ENCODE measurements at regions not wholly inside any gene's neighbourhood (a gene's known extent, or its start where the extent isn't known, plus 50 kb on each side); places are given as distances from the start of the nearest gene placed in this dataset.
"Not testable (repeated sequence)": the region's sequence is repeated elsewhere in the genome, so short reads cannot be mapped to it uniquely, and the experiment has no call there.

DNA sequence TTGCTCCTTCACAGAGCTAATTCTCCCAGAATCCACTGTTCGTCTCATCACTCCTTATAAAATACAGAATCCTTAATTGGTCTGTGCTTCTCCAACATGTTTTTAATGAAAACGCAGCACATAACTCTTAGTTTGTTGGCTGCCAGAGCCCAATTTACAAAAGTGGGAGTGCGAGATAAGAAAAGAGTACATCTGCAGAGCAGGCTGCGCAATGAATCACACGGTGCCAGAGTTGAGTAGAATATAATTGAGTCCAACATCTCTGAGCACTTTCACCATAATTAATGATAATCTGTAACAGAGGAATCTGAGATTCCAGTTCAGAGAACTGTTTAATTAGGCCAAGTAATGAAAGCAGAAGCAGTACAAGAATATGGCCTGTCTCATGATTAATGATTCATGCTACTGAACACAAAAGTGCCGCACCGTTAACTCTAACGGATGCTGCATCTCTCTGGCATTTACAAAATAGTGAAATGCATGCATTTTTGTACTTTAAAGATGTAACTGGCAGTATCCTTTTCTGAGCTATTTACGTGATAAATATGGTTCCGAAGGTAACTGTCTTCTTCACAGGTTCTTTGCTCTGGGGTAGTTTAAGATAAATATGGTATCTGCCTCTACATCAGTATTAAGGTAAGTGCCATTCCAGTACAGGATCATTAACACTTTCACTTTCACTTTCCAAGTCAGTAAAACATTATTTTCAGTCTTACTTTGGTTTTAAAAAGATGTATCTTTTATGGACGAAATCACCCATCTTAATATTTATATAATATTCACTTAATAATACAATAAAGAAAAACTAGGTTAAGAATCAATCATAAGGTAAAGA lies 785.6 kb downstream of the NR4A2 start:
- DNase-seq (ENCODE audit: low read depth in 2 of 2) = no peak

DNA sequence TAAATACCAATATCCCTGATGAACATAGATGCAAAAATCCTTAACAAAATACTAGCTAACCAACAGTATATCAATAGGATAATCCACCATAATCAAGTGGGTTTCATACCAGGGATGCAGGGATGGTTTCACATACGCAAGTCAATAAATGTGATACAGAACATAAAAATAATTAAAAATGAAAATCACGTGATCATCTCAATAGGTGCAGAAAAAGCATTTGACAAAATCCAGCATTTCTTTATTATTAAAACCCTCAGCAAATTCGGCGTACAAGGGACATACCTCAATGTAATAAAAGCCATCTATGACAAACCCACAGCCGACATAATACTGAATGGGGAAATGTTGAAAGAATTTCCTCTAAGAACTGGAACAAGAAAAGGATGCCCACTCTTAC lies 793.5 kb downstream of the NR4A2 start:
- not testable (repeated sequence) for DNase-seq (ENCODE audit: low read depth in 2 of 2)

DNA sequence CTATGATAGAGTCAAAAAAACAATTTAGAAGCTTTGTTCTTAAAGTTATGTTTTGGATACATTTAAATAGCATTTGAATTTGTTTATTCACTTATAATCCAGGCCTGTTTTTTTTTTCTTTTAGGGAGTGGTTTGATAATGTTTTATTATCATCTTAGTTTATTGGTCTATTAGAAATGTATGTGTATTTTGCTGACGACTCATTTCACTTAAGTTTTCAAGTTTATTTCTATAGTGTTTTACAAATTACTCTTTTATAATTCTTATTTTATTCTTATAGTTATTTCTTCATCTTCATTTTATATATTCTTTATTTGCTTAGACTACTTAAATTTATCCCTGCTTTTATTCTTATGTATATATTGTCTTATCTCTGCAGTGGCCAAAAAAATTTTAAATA lies 804.5 kb downstream of the NR4A2 start:
- DNase-seq (ENCODE audit: low read depth in 2 of 2) = no peak

DNA sequence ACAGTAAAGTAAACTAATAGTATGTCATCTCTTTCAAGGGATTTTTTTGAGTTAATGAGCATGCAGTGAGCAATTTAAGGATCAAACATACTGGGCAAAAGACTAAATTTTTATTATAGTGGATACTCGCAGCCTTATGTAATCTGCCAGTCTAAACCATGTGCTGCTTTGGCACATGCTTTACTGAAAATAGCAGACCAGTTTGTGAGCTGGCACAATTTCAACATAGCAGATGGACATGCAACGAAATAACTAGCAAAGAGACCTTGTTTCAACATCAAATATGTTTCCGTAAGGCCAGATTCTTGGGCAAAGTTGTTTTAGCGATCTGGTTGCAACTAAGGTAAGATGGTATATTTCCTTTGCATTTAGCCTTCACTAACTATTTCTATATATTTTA lies 807.3 kb downstream of the NR4A2 start:
- no peak for DNase-seq (ENCODE audit: low read depth in 2 of 2)

DNA sequence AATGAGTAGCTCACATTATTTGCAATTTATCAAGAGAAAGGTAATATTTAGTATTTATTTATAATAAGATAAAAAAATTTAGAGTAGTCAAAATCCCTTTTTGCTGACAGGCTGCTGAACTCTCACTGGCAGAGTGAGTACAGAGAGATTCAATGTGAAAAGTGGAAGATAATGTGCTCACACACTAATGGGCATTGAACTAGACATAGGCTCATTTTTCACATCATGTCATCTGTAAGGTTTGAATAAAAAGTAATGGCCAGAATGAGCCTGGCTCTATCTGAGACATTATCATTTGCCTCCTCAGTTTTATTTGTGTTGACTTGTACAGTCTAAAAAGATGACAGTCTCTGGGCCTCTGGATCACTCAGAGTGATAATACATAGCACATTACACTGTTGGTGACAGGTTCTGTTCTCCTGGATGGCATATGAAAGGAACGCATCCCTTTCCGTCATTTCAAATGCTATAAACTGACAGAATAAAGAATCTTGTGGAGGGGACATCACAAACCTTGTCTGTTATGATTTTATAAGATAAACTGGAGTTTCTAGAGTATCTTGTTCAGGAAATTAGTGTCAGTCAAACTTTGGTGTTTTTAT lies 812.9 kb downstream of the NR4A2 start:
- no peak for DNase-seq (ENCODE audit: low read depth in 2 of 2)

DNA sequence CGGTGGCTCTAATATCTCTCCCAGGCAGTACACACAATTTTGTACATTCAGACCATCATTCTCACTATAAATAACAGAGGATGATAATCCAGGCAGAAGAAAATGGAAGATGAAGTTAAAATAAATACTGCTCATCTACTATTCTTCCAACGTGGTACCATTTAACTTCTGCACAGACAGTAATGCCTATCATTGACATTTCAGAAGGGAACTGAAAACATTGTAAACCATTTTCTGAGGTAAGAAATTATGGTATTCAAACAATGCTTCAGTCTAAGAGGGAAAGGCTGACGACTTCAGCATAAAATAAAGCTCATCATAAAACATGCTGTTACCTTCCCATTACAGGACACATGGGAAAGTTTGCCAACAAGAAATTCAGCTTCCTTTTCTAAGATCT lies 814.4 kb downstream of the NR4A2 start:
- no peak for DNase-seq (ENCODE audit: low read depth in 2 of 2)

DNA sequence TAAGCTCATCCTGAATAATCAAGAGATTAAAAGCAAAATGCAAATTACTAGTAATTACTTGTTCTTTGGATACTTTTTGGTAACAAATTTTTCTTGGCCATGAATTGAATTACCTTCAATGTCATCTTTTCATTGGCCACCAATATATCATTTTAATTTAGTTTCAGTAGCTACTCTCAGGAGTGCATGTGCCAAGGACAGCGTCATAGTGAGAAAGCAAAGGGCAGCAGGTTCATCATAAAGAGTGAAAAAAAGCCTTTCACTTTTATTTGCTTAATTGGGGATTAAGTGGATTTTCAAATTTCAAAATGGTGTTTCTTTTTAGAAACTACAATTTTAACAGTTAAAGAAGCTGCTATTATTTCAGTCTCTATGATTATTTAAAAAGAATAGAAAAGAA lies 815.2 kb downstream of the NR4A2 start:
- no peak for DNase-seq (ENCODE audit: low read depth in 2 of 2)

DNA sequence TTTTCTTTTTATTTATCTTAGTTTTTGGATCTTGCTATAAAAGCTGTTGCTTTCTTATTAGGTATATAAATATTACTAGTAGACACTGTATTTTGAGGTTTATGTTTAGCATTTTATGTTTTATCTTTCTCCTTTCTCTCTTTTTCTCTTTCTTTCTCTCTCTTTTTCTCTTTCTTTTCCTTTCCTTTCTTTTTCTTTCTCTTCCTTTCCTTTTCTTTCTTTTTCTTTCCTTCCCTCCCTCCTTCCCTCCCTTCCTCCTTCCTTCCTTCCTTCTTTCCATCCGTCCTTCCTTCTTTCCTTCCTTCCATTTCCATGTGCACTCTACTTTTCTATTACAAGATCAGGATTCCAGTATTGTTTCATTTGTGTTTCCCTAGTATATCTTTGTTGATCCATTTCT lies 814.8 kb downstream of the KCNJ3 start:
- DNase-seq (ENCODE audit: low read depth in 2 of 2) = no peak

DNA sequence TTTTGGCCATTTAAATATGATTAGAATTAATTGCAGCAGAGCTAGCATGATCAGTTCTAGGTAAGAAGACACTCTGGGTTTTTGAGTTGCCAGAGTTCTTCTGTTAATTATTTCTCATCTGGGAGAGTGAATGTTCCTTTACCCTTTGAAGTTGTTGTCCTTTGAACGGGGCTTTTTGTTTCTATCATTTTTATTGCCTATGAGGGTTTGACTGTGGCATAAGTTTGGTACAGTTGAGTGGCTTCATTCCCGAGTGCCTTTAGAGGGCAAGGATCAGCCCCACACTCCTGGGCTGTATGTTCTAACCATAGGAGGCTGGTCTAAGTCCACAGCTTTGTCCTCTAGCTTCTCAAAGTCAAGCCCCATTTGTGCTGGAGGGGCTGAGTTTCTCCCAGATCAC lies 804.3 kb downstream of the KCNJ3 start:
- DNase-seq (ENCODE audit: low read depth in 2 of 2) = no peak

DNA sequence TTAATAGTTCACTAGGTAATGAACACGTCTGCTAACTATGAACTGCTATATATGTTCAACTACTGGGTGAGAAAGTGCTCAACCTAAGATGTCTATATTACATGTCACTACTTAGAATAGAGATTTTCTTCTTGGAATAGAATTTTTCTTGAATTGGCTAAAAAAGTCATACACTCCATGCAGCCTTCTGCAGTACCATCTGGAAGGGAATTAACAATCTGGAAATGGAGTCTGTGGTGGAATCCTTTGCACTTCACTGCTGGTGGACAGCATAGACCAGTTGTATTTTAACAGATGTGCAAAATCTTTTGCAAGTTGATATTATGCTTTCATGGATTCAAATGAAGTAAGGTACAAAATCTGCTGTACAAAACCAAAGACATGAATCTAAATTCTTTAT lies 799.6 kb downstream of the KCNJ3 start:
- DNase-seq (ENCODE audit: low read depth in 2 of 2) = no peak

DNA sequence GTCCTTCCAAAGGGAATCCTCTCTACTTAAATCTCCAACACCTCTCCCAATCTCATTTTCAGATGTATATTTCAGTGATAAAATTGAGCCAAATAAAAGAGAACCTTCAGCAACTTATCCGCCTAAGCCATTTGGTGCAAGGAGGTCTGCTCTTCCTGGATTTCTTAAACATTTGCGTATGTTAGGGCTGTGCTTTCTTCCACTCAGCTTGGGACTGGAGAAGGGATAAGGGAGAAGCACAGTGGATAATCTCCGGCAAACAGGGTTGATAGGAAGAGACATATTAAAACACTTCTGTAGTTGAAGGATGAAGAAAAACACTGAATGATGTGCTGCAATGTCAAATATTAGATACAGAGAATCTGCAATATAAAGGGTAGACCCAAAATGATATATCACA lies 796.2 kb downstream of the KCNJ3 start:
- no peak for DNase-seq (ENCODE audit: low read depth in 2 of 2)

DNA sequence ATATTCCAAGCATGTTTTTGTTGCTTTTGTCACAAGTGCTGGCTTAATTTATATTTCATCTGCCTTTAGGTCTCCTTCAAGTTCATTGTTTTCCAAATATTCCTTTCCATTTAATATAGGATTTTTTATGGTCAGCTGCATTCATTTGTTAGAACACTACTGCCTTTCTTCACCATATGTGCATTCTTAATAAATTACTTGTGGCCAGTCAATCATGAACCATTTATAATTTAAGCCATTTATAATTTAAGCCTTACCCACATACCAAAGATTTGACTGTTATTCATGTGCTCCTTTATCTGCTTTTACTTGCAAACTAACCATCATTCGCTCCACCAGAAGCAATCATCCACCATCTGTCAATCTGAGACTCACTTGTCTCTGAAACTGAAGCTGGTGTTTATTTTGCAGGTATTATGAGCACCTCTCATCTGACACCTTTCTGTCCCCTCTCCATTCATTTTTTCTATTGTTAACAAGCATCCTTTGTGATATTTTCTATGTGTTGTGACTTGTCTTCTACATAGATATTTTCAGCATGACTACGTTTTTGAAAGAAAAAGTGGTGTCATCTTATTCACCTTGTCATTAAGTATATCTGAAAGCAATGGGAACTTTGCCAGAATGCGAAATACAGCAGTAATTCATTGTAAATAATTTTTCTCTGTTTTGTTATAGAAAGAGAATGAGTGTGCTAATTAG lies 786.8 kb downstream of the KCNJ3 start:
- no peak for DNase-seq (ENCODE audit: low read depth in 2 of 2)

DNA sequence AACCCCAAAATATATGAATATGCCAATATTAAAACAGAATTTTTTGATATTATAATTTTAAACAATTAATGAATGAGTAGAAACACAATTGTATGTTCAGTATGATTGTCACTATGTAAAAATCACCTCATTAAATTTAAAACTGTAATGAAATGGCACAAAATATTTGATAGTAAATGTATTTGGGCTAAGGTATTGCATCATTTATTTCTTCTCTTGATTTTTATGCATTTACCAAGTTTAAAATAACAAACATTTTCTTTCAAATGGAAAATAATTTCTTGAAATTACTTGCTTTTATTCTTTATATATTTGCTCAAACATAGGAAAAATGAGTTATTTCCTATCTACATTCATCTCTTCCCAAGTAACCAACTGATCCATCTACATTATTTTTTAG lies 782.6 kb downstream of the KCNJ3 start:
- no peak for DNase-seq (ENCODE audit: low read depth in 2 of 2)

DNA sequence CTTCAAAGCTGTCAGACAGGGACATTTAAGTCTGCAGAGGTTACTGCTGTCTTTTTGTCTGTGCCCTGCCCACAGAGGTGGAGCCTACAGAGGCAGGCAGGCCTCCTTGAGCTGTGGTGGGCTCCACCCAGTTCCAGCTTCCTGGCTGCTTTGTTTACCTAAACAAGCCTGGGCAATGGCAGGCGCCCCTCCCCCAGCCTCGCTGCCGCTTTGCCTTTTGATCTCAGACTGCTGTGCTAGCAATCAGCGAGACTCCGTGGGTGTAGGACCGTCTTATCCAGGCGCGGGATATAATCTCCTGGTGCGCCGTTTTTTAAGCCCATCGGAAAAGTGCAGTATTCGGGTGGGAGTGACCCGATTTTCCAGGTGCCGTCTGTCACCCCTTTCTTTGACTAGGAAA lies 773.5 kb downstream of the KCNJ3 start:
- DNase-seq (ENCODE audit: low read depth in 2 of 2) = not testable (repeated sequence)

DNA sequence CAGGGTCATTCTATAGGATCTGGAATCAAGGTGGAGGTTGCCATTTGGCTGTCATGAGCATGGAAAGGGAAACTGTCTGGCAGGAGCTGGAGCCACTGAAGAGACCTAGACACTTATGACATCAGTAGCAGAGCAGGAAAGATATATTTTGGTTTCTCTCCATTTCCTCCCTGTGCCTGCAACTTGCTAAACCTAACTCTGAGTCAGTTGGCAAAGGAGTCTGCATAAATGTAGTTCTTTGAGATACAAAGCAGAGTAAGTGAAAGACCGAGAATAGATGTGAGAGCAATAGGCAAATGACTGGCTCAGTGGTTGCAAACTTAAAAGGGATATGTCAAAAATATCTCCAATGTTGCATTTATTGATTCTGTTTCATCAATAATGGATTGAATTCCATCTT lies 757.7 kb downstream of the KCNJ3 start:
- no peak for DNase-seq (ENCODE audit: low read depth in 2 of 2)

DNA sequence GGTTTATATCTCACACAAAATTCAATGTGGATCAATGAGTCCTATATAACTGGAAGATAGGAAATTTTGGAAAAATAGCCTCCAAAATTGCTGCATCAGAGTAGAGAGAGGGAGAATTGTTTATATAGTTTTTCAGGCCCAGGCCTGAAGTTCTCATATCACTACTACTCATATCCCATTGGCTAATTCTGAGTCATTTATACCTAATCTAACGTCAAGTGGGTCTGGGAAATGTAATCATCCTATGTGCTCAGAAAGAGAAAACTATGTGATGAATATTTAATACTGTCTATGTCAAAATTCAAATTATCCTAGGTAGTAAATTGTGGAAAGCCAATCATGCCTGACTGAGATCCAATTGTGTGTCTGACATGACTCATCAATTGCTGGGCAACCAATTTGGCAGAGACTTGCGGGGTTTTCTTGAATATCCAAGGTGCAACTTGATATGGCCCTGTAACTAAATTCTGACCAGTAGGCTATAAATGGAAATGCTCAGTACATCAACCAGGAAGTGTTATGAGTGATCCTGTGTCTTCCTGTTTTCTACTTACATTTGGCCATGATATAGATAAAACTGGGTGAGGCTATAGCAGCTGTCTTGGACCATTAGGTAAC lies 744.4 kb downstream of the KCNJ3 start:
- no peak for DNase-seq (ENCODE audit: low read depth in 2 of 2)

DNA sequence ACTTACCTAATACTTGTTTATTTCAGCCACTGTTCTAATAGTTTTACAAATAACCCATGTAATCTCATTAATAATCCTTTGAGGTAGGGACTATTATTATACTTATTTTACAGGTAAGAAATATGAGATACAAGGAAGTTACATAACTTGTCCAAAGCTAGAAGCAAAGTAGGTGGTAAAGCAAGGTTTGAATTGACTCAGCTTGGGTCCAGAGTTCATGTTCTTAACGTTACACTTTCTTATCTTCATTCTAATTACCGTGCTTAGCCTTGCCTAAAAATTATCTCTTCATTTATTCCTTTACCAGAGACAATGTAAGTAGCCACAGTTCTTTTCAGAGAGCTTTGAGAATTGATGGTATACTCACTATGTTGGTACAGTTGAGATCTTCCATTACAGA lies 743.6 kb downstream of the KCNJ3 start:
- no peak for DNase-seq (ENCODE audit: low read depth in 2 of 2)

DNA sequence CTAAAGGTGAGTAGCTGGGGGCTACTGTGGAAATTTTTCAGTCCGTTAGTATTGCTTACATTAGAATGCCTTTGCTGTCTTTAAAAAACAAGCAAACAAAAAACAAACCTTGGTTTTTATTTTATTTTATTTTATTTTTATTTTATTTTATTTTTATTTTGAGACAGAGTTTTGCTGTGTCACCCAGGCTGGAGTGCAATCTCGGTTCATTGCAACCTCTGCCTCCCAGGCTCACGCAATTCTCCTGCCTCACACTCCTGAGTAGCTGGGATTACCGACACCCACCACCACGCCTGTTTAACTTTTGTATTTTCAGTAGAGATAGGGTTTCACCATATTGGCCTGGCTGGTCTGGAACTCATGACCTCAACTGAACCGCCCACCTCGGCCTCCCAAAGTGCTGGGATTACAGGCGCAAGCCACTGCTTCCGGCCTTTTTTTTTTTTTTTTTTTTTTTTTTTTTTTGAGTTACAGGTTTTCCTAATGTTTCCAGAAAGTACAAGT lies 732.6 kb downstream of the KCNJ3 start:
- DNase-seq (ENCODE audit: low read depth in 2 of 2) = no peak

DNA sequence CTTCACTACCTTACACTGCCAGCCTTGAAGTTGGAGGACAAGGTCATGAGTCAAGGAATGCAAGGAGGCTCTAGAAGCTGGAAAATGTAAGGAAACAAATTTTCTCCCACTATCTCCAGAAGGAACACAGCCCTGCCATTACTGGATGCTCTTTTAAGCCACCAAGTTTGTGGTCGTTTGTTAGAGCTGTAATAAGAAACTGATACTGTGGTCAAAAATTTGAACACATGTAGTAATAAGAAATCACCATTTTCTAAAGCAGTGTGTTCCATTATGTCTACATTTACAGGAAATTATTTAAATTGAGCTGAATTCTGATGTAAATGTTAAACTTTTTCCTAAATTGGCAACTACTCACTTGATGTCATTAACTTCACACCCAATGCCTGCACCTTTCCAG lies 729.0 kb downstream of the KCNJ3 start:
- no peak for DNase-seq (ENCODE audit: low read depth in 2 of 2)

DNA sequence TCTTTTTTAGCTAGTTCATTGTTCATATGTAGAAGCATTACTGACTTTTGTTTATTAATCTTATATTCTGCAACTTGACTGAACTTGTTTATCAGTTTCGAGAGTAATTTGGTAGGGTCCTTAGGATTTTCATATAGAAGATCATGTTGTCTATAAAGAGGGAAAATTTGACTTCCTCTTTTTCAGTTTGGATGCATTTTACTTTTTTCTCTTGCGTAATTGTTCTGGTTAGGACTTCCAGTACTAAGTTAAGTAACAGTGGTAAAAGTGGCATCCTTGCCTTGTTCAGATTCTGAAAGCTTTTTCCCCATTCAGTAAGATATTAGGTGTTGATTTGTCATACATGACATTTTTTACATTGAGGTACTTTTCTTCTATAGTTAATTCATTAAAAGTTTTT lies 726.0 kb downstream of the KCNJ3 start:
- no peak for DNase-seq (ENCODE audit: low read depth in 2 of 2)

DNA sequence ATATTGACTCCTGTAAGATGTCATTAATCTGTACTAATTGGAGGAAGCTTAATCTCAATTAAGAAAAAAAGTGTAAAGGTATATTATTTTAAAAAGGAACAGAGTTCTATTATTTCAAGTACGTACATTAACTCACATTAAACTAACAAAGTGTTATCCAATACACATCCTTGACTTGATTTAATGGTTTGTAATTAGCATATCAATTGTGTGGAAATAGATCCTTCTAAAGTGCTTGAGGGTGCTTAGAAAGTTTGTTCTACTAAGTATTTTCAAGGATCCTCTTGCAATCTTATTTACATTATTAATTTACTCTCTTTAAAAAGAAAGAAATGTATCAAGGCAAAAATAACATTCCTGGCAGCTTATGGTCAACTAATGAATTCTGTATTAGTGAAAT lies 720.3 kb downstream of the KCNJ3 start:
- DNase-seq (ENCODE audit: low read depth in 2 of 2) = no peak

DNA sequence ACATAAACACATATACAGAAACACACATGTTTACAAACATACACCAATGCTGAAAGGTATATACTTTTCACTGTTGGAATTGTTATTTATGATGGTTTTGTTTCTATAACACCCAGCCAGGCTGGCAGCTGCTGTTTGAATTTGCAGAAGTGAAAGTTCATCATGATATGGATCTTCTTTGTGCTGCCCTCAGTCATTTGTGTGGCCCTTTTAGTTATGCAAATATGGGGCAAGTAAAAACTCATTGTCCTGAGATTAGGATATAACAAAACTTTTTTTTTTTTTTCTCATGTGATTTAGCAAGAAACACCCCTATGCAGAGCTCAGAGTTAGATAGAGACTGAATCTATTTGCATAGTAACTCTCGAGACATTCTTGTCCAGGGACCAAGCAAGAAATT lies 714.1 kb downstream of the KCNJ3 start:
- no peak for DNase-seq (ENCODE audit: low read depth in 2 of 2)

Data from stimulated activated CD4-positive, alpha-beta T cell treated with anti-CD3 and anti-CD28 coated beads, Interleukin-15, amount 100 ng/mL, for 48 hours (primary cell).